Activated B cell treated with CpG ODN at 0.5 μM for 24 hours (primary cell): ENCODE measurements at regions not wholly inside any gene's neighbourhood (a gene's known extent, or its start where the extent isn't known, plus 50 kb on each side); places are given as distances from the start of the nearest gene placed in this dataset.
"Not testable (repeated sequence)": the region's sequence is repeated elsewhere in the genome, so short reads cannot be mapped to it uniquely, and the experiment has no call there.

ENCODE experiments used
- ATAC-seq: fragments of 200-7000 bp; cut with Tn5 transposase; one replicate; pipeline ENCODE4 v1.10.0; 2021; ENCODE audit warnings: low read depth, mild to moderate bottlenecking, moderate library complexity
- CTCF ChIA-PET: fragments of 350-600 bp; sonication (Branson Sonifier 250); formaldehyde crosslinking; loops from one replicate; lab custom pipeline; 2021; ENCODE audit warnings: antibody characterized with exemption; lab: Charles Lee
- POLR2A ChIA-PET: fragments of 350-600 bp; sonication (Branson Sonifier 250); formaldehyde crosslinking; loops from one replicate; lab custom pipeline; 2021; ENCODE audit warnings: antibody characterized with exemption; lab: Charles Lee
- DNase-seq: peaks from one replicate; pipeline ENCODE4 v3.0.0; 2022
- H3K27ac Mint-ChIP-seq: one replicate; pipeline ENCODE4 v1.8.0; 2020; ENCODE audit warnings: mixed read lengths
- H3K27me3 Mint-ChIP-seq: one replicate; pipeline ENCODE4 v1.8.0; 2021; ENCODE audit warnings: mixed read lengths
- H3K36me3 Mint-ChIP-seq: one replicate; pipeline ENCODE4 v1.8.0; 2021; ENCODE audit warnings: low read depth, mixed read lengths
- H3K4me1 Mint-ChIP-seq: one replicate; pipeline ENCODE4 v1.8.0; 2021; ENCODE audit warnings: mixed read lengths
- H3K4me3 Mint-ChIP-seq: one replicate; pipeline ENCODE4 v1.8.0; 2020; ENCODE audit warnings: mild to moderate bottlenecking, mixed read lengths
- H3K9me3 Mint-ChIP-seq: one replicate; pipeline ENCODE4 v1.8.0; 2020; ENCODE audit warnings: mixed read lengths
- intact Hi-C: fragments of 100-400 bp; cut with micrococcal nuclease; formaldehyde crosslinking; loops from one replicate; pipeline ENCODE4 v1.15.1; 2024
- TF ChIP-seq, protein P1 (sequence below): fragments of 200-600 bp; IDR thresholded peaks from one replicate; pipeline ENCODE4 v1.8.0; 2022; ENCODE audit warnings: antibody characterized with exemption, mild to moderate bottlenecking

DNA sequence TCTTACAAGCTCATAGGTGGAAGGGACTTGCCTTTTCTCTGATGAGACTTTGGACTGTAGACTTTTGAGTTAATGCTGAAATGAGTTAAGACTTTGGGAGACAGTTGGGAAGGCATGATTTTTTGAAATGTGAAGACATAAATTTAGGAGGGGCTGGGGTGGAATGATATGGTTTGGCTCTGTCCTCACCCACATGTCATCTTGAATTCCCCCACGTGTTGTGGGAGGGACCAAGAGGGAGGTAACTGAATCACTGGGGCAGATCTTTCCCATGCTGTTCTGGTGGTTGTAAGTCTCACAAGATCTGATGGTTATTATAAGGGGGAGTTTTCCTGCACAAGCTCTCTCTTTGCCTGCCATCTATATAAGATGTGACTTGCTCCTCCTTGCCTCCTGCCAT lies 777.9 kb downstream of the CENPC start:
- peaks cover 9% of the 10 kb centered on the region for H3K9me3 Mint-ChIP-seq
- DNase-seq (no peak), ATAC-seq (no peak)
- ChIA-PET POLR2A (no interaction called here), CTCF (interaction anchor here (0.7 kb wide), 1 partner anchor 566 kb away, joined by 3 read pairs; no protein-coding TSS in a partner anchor)
- no peaks in the 10 kb centered on the region for H3K27me3 Mint-ChIP-seq
- intact Hi-C loops: no loop called here
- TF ChIP-seq, protein P1, sequence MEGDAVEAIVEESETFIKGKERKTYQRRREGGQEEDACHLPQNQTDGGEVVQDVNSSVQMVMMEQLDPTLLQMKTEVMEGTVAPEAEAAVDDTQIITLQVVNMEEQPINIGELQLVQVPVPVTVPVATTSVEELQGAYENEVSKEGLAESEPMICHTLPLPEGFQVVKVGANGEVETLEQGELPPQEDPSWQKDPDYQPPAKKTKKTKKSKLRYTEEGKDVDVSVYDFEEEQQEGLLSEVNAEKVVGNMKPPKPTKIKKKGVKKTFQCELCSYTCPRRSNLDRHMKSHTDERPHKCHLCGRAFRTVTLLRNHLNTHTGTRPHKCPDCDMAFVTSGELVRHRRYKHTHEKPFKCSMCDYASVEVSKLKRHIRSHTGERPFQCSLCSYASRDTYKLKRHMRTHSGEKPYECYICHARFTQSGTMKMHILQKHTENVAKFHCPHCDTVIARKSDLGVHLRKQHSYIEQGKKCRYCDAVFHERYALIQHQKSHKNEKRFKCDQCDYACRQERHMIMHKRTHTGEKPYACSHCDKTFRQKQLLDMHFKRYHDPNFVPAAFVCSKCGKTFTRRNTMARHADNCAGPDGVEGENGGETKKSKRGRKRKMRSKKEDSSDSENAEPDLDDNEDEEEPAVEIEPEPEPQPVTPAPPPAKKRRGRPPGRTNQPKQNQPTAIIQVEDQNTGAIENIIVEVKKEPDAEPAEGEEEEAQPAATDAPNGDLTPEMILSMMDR: no peak
- H3K36me3 Mint-ChIP-seq: no peaks in the 10 kb centered on the region
- H3K4me3 Mint-ChIP-seq: no peak overlapping the region
- no peaks in the 10 kb centered on the region for H3K4me1 Mint-ChIP-seq
- no peak overlapping the region for H3K27ac Mint-ChIP-seq

DNA sequence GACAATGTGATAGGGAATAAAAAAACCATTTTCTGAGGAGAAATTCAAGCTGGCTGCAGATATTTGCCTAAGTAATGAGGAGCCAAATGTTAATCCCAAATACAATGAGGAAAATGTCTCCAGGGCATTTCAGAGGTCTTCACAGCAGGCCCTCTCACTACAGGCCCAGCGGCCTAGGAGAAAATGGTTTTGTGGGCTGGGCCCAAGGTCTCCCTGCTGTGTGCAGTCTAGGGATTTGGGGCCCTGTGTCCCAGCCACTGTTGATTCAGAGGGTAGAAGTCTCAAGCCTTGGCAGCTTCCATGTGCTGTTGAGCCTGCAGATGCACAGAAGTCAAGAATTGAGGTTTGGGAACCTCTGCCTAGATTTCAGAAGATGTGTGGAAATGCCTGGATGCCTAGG lies 778.7 kb downstream of the CENPC start:
- Mint-ChIP-seq H3K27me3 (no peaks in the 10 kb centered on the region), H3K27ac (no peak overlapping the region), H3K36me3 (no peaks in the 10 kb centered on the region), H3K4me1 (no peaks in the 10 kb centered on the region), H3K9me3 (peaks cover 3% of the 10 kb centered on the region), H3K4me3 (no peak overlapping the region)
- ATAC-seq (no peak), DNase-seq (no peak)
- ChIA-PET POLR2A (no interaction called here), CTCF (no interaction called here)
- intact Hi-C loops: no loop called here
- TF ChIP-seq, protein P1: no peak

DNA sequence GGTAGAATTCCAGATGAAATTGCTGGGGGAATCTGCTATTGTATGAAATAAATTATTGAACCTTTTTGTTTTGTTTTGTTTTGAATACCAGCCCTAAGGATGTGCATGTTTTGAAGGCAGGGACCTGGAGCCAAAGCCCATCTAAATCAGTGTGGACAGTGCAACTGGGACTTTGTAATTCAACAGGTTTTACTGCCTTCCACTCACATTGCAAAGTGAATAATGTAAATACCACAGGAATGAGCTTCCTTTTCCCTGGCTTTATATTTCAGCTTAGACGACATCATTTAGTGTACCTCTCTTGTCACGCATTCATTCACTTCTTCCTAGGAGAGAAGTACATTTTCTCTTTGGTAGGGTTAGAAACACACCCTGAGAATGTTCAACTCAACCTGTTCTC lies 795.0 kb downstream of the CENPC start:
- Mint-ChIP-seq H3K4me3 (no peak overlapping the region), H3K27ac (no peak overlapping the region), H3K4me1 (no peaks in the 10 kb centered on the region), H3K36me3 (no peaks in the 10 kb centered on the region), H3K27me3 (no peaks in the 10 kb centered on the region), H3K9me3 (peaks cover under 1% of the 10 kb centered on the region)
- intact Hi-C loops: no loop called here
- CTCF ChIA-PET: no interaction called here
- no peak for ATAC-seq
- POLR2A ChIA-PET: no interaction called here
- TF ChIP-seq, protein P1: no peak
- DNase-seq: no peak

DNA sequence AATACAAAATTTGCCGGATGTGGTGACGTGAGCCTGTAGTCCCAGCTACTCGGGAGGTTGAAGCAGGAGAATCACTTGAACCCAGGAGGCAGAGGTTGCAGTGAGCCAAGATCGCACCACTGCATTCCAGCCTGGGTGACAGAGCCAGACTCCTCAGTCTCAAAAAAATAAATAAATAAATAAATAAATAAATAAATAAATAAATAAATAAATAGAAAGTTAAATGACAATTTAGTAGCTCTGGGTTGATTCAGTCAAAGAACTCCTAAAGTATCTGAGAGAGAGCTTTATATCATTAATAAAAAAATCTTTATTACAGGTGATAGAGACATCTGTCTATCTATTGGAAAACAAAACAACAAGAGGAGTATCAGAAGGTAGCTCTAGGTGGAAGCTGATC lies 798.4 kb downstream of the CENPC start:
- H3K4me1 Mint-ChIP-seq, H3K27ac Mint-ChIP-seq, H3K36me3 Mint-ChIP-seq, intact Hi-C loops, H3K4me3 Mint-ChIP-seq, ATAC-seq, CTCF ChIA-PET, POLR2A ChIA-PET, DNase-seq, H3K27me3 Mint-ChIP-seq, H3K9me3 Mint-ChIP-seq: not testable (repeated sequence)

DNA sequence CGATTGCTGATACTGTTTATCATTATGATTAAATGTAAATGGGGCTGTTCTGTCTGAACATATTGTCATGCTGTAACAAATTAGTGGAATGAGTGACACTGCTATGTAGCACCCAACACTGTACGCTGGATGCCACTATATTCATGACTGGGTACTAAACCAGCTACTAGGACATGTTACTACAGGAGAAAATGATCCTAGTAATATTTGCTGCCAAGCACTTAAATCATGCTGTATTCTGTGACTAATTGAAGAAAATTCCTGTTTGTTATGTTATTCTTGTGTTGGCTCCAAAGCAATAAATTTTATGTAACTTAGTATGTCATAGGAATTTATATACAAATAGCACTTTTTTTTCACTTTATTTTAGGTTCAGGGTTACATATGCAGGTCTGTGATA lies 804.2 kb downstream of the CENPC start:
- TF ChIP-seq, protein P1: no peak
- H3K36me3 Mint-ChIP-seq: no peaks in the 10 kb centered on the region
- H3K27me3 Mint-ChIP-seq: no peaks in the 10 kb centered on the region
- POLR2A ChIA-PET: no interaction called here
- intact Hi-C loops: no loop called here
- no peak for ATAC-seq
- no peak overlapping the region for H3K4me3 Mint-ChIP-seq
- H3K9me3 Mint-ChIP-seq: no peaks in the 10 kb centered on the region
- H3K4me1 Mint-ChIP-seq: no peaks in the 10 kb centered on the region
- CTCF ChIA-PET: no interaction called here
- DNase-seq: no peak
- no peak overlapping the region for H3K27ac Mint-ChIP-seq

DNA sequence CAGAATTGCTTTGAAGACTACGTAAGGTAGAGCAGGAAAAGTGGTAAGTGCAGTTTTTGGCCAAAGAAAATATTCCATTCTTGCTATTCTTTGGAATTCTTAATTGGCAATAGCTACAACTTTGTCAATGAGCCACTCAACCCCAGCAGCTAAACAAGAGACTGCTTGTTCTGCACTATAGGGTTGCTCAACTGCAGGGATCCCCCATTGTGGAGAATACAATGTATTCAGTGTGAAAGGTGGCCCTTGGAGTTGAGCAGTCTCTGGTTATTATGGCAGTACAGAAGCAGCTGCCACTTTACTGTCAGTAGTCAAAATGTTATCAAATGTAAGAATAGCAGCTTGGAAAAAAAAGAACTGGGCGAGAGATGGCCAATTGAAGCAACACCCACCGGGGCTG lies 808.7 kb downstream of the CENPC start:
- intact Hi-C loops: no loop called here
- Mint-ChIP-seq H3K9me3 (peaks cover 2% of the 10 kb centered on the region), H3K4me1 (no peaks in the 10 kb centered on the region), H3K27ac (no peak overlapping the region), H3K4me3 (no peak overlapping the region), H3K36me3 (no peaks in the 10 kb centered on the region), H3K27me3 (no peaks in the 10 kb centered on the region)
- DNase-seq: no peak
- no peak for ATAC-seq
- POLR2A ChIA-PET: no interaction called here
- CTCF ChIA-PET: no interaction called here
- TF ChIP-seq, protein P1: no peak
